Bronchial epithelial cell (primary cell): ENCODE measurements at regions not wholly inside any gene's neighbourhood (a gene's known extent, or its start where the extent isn't known, plus 50 kb on each side); places are given as distances from the start of the nearest gene placed in this dataset.
A peak's percentile ranks its signal among the peaks of the same experiment; 100 is the strongest.
"Not testable (repeated sequence)": the region's sequence is repeated elsewhere in the genome, so short reads cannot be mapped to it uniquely, and the experiment has no call there.

Source experiments
- DNase-seq: peaks from one replicate; pipeline ENCODE4 v3.0.0-alpha.2; 2010; ENCODE audit warnings: low read depth
- FAIRE-seq: peaks from 2 replicates; lab custom pipeline; 2011; peaks lifted over from hg19 to GRCh38; lab: Jason Lieb, UNC
- H3K27me3 ChIP-seq: 2 replicates; pipeline ENCODE4 v1.5.1; 2011; ENCODE audit warnings: low read length; ENCODE audit not compliant: control insufficient read depth, insufficient read depth
- H3K36me3 ChIP-seq: 2 replicates; pipeline ENCODE4 v1.5.1; 2011; ENCODE audit warnings: low read length; ENCODE audit not compliant: control insufficient read depth, insufficient read depth
- H3K4me3 ChIP-seq: 2 replicates; pipeline ENCODE4 v1.5.1; 2011; ENCODE audit warnings: mild to moderate bottlenecking, low read depth, low read length, control low read depth
- CTCF ChIP-seq: IDR thresholded peaks from 2 replicates; pipeline ENCODE4 v1.5.1; 2011; ENCODE audit warnings: mild to moderate bottlenecking, moderate library complexity, low read length, control low read depth, inconsistent platforms; ENCODE audit not compliant: insufficient read depth, severe bottlenecking

- H3K4me3 ChIP-seq, result no peak overlapping the region
- H3K36me3 ChIP-seq, result no peaks in the 10 kb centered on the region
- DNase-seq (no peak), FAIRE-seq (no peak)
- TF ChIP-seq CTCF, result no peak
- no peaks in the 10 kb centered on the region for H3K27me3 ChIP-seq
Measured at GRCh38 chr5:4613440-4613839, 526.7 kb upstream of the ADAMTS16 start.

GRCh38 chr5:4614088-4614487 is 526.0 kb upstream of the ADAMTS16 start:
- H3K27me3 ChIP-seq, result no peaks in the 10 kb centered on the region
- no peak for TF ChIP-seq CTCF
- no peak overlapping the region for H3K4me3 ChIP-seq
- no peaks in the 10 kb centered on the region for H3K36me3 ChIP-seq
- FAIRE-seq (no peak), DNase-seq (peak; percentile 69)

- FAIRE-seq, DNase-seq, H3K36me3 ChIP-seq, H3K27me3 ChIP-seq, H3K4me3 ChIP-seq: not testable (repeated sequence)
Measured at GRCh38 chr5:4615369-4615768, 524.8 kb upstream of the ADAMTS16 start.

GRCh38 chr5:4625206-4625896 is 514.8 kb upstream of the ADAMTS16 start:
- Histone ChIP-seq H3K36me3 (no peaks in the 10 kb centered on the region), H3K4me3 (no peak overlapping the region), H3K27me3 (no peaks in the 10 kb centered on the region)
- DNase-seq, result no peak
- no peak for FAIRE-seq
- TF ChIP-seq CTCF, result no peak

GRCh38 chr5:4627131-4627530 is 513.0 kb upstream of the ADAMTS16 start:
- FAIRE-seq (no peak), DNase-seq (no peak)
- no peak for TF ChIP-seq CTCF
- no peaks in the 10 kb centered on the region for H3K27me3 ChIP-seq
- H3K4me3 ChIP-seq, result no peak overlapping the region
- H3K36me3 ChIP-seq, result no peaks in the 10 kb centered on the region

GRCh38 chr5:4627929-4628328 is 512.2 kb upstream of the ADAMTS16 start:
- no peak overlapping the region for H3K4me3 ChIP-seq
- no peak for TF ChIP-seq CTCF
- no peaks in the 10 kb centered on the region for H3K27me3 ChIP-seq
- H3K36me3 ChIP-seq, result no peaks in the 10 kb centered on the region
- DNase-seq (no peak), FAIRE-seq (no peak)
